ENCODE measurements at regions not wholly inside any gene's neighbourhood (a gene's known extent, or its start where the extent isn't known, plus 50 kb on each side); places are given as distances from the start of the nearest gene placed in this dataset.

GRCh38 chr13:99798756-99799155, 172.8 kb downstream of the ZIC5 start:
- no peak overlapping the region for H3K4me3 ChIP-seq (replicated peaks in 1 of 3; ENCODE audit: low read depth in 2 of 3, low read length in 3 of 3)
- Mint-ChIP-seq H3K4me1 (no peaks in the 10 kb centered on the region), H3K27ac (no peak overlapping the region), H3K4me3 (no peak overlapping the region), H3K9me3 (peaks cover 0 to 4% (median 0%) of the 10 kb centered on the region in 7 donors), H3K27me3 (ENCODE audit: low read depth in 3 of 3) (no peaks in the 10 kb centered on the region), H3K36me3 (no peaks in the 10 kb centered on the region)
- H2AFZ ChIP-seq (ENCODE audit: insufficient read depth, low read depth, low read length, poor library complexity, severe bottlenecking): no peak overlapping the region
- 100% methylated on average over 3 of the region's 4 CpGs for WGBS (ENCODE audit: insufficient coverage)
- no peaks in the 10 kb centered on the region for H4K20me1 ChIP-seq (ENCODE audit: insufficient read depth, low read length)
- no peaks in the 10 kb centered on the region for H3K27me3 ChIP-seq (ENCODE audit: control insufficient read depth in 2 of 2, insufficient read depth in 2 of 2, low read length in 2 of 2)
- H3K4me1 ChIP-seq (ENCODE audit: control insufficient read depth in 1 of 2, insufficient read depth in 2 of 2, low read length in 2 of 2): no peaks in the 10 kb centered on the region
- no peak overlapping the region for H3K27ac ChIP-seq (ENCODE audit: low read depth in 1 of 2, low read length in 2 of 2)
- TF ChIP-seq CTCF (IDR thresholded peaks at IDR 0.05): no peak
- H3K9ac ChIP-seq (ENCODE audit: insufficient read depth, low read length, poor library complexity, severe bottlenecking): no peak overlapping the region
- no peak for DNase-seq
- intact Hi-C loops (cut with micrococcal nuclease): no loop called here
- H3K4me2 ChIP-seq (replicated peaks; ENCODE audit: extremely low read depth, low read length, poor library complexity, severe bottlenecking): no peak overlapping the region
- H3K79me2 ChIP-seq (ENCODE audit: insufficient read depth, low read length): no peaks in the 10 kb centered on the region
- no peaks in the 10 kb centered on the region for H3K9me3 ChIP-seq (replicated peaks in 1 of 2; ENCODE audit: control insufficient read depth in 1 of 2, insufficient read depth in 1 of 2, low read length in 2 of 2)
- no peaks in the 10 kb centered on the region for H3K36me3 ChIP-seq (replicated peaks in 1 of 2; ENCODE audit: control insufficient read depth in 1 of 2, insufficient read depth in 2 of 2, low read length in 2 of 2)

DNA sequence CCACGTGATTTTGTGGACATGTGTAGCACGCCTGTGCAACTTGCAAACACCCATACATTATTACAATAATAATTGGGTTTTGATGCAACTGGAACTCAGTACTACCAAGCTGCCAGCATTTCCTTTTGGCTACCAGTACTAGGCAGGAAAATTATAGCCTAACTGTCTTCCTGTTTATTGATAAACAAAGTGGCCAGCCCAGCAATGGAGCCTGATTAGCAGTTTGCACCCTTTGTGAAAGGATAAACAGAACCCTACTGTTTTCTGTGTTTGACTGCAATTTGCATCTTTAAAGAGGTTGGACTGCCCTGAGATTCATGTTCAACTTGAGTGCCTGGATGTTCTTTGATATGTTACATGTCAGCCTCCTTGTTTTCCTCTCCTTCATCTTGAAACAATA, 173.9 kb downstream of the ZIC5 start:
- Mint-ChIP-seq H3K27me3 (ENCODE audit: low read depth in 3 of 3) (no peaks in the 10 kb centered on the region), H3K4me3 (no peak overlapping the region), H3K4me1 (no peaks in the 10 kb centered on the region), H3K9me3 (peaks cover 0 to 4% (median 0%) of the 10 kb centered on the region in 7 donors), H3K36me3 (no peaks in the 10 kb centered on the region), H3K27ac (no peak overlapping the region)
- Histone ChIP-seq H3K27ac (ENCODE audit: low read depth in 1 of 2, low read length in 2 of 2) (no peak overlapping the region), H3K36me3 (replicated peaks in 1 of 2; ENCODE audit: control insufficient read depth in 1 of 2, insufficient read depth in 2 of 2, low read length in 2 of 2) (no peaks in the 10 kb centered on the region), H3K79me2 (ENCODE audit: insufficient read depth, low read length) (no peaks in the 10 kb centered on the region), H3K4me2 (replicated peaks; ENCODE audit: extremely low read depth, low read length, poor library complexity, severe bottlenecking) (no peak overlapping the region), H3K4me1 (ENCODE audit: control insufficient read depth in 1 of 2, insufficient read depth in 2 of 2, low read length in 2 of 2) (no peaks in the 10 kb centered on the region), H2AFZ (ENCODE audit: insufficient read depth, low read depth, low read length, poor library complexity, severe bottlenecking) (no peak overlapping the region), H3K4me3 (replicated peaks in 1 of 3; ENCODE audit: low read depth in 2 of 3, low read length in 3 of 3) (no peak overlapping the region), H4K20me1 (ENCODE audit: insufficient read depth, low read length) (no peaks in the 10 kb centered on the region), H3K9me3 (replicated peaks in 1 of 2; ENCODE audit: control insufficient read depth in 1 of 2, insufficient read depth in 1 of 2, low read length in 2 of 2) (no peaks in the 10 kb centered on the region), H3K9ac (ENCODE audit: insufficient read depth, low read length, poor library complexity, severe bottlenecking) (no peak overlapping the region), H3K27me3 (ENCODE audit: control insufficient read depth in 2 of 2, insufficient read depth in 2 of 2, low read length in 2 of 2) (no peaks in the 10 kb centered on the region)
- no peak for TF ChIP-seq CTCF (IDR thresholded peaks at IDR 0.05)
- DNase-seq: no peak
- intact Hi-C loops (cut with micrococcal nuclease): no loop called here
- WGBS (ENCODE audit: insufficient coverage): no CpG with 5 or more reads among the region's 2 CpGs
